SK-N-SH treated with all-trans-retinoic acid at 6 μM for 48 hours (cell line): ENCODE measurements at regions not wholly inside any gene's neighbourhood (a gene's known extent, or its start where the extent isn't known, plus 50 kb on each side); places are given as distances from the start of the nearest gene placed in this dataset.

ENCODE experiments used
- ATAC-seq: fragments of 200-7000 bp; cut with Tn5 transposase; 3 replicates; pipeline ENCODE4 v1.9.1; 2020; ENCODE audit warnings: mild to moderate bottlenecking, moderate library complexity
- ARNTL ChIP-seq: fragments of 450-650 bp; formaldehyde crosslinking; IDR thresholded peaks from 2 replicates; pipeline ENCODE4 v1.5.0; 2020; ENCODE audit warnings: low read depth, mild to moderate bottlenecking, moderate library complexity, borderline replicate concordance
- BACH2 ChIP-seq: fragments of 250-450 bp; sonication (Bioruptor Pico); IDR thresholded peaks from 2 replicates; pipeline ENCODE4 v1.9.0; 2021; ENCODE audit warnings: mild to moderate bottlenecking, borderline replicate concordance
- CREB5 ChIP-seq: fragments of 250-450 bp; sonication (Bioruptor Pico); IDR thresholded peaks from 2 replicates; pipeline ENCODE4 v1.5.1; 2020; ENCODE audit warnings: low read depth, mild to moderate bottlenecking, moderate library complexity
- CSDC2 ChIP-seq: fragments of 250-450 bp; sonication (Bioruptor Pico); IDR thresholded peaks from 2 replicates; pipeline ENCODE4 v1.5.0; 2020; ENCODE audit warnings: mild to moderate bottlenecking, moderate library complexity
- CSRNP3 ChIP-seq: fragments of 250-450 bp; sonication (Bioruptor Pico); IDR thresholded peaks from 2 replicates; pipeline ENCODE4 v1.5.1; 2021; ENCODE audit warnings: mild to moderate bottlenecking, moderate library complexity
- ESRRG ChIP-seq: fragments of 250-450 bp; sonication (Bioruptor Pico); IDR thresholded peaks from 2 replicates; pipeline ENCODE4 v1.6.1; 2021; ENCODE audit warnings: mild to moderate bottlenecking
- ISL1 ChIP-seq: fragments of 250-450 bp; sonication (Bioruptor Pico); IDR thresholded peaks from 2 replicates; pipeline ENCODE4 v2.1.2; 2022; ENCODE audit warnings: mild to moderate bottlenecking, moderate library complexity
- OSR1 ChIP-seq: fragments of 250-450 bp; sonication (Bioruptor Pico); IDR thresholded peaks from 2 replicates; pipeline ENCODE4 v1.8.0; 2022; ENCODE audit warnings: moderate library complexity, mild to moderate bottlenecking, inconsistent platforms
- PATZ1 ChIP-seq: fragments of 250-450 bp; sonication (Bioruptor Pico); IDR thresholded peaks from 2 replicates; pipeline ENCODE4 v1.8.0; 2020; ENCODE audit warnings: mild to moderate bottlenecking, moderate library complexity, borderline replicate concordance
- PPARA ChIP-seq: fragments of 250-450 bp; sonication (Bioruptor Pico); IDR thresholded peaks from 2 replicates; pipeline ENCODE4 v1.5.0; 2020; ENCODE audit warnings: mild to moderate bottlenecking, borderline replicate concordance
- RARB ChIP-seq: fragments of 250-450 bp; sonication (Bioruptor Pico); IDR thresholded peaks from 2 replicates; pipeline ENCODE4 v1.8.0; 2021; ENCODE audit warnings: mild to moderate bottlenecking, moderate library complexity
- SNAI2 ChIP-seq: fragments of 250-450 bp; sonication (Bioruptor Pico); IDR thresholded peaks from 2 replicates; pipeline ENCODE4 v1.5.0; 2020; ENCODE audit warnings: mild to moderate bottlenecking, moderate library complexity
- TCF4 ChIP-seq: fragments of 250-450 bp; sonication (Bioruptor Pico); IDR thresholded peaks from 2 replicates; pipeline ENCODE4 v1.8.0; 2021; ENCODE audit warnings: mild to moderate bottlenecking, moderate library complexity, borderline replicate concordance
- TOX ChIP-seq: fragments of 250-450 bp; sonication (Bioruptor Pico); IDR thresholded peaks from 2 replicates; pipeline ENCODE4 v1.8.0; 2021; ENCODE audit warnings: mild to moderate bottlenecking, moderate library complexity, borderline replicate concordance
- TSHZ2 ChIP-seq: fragments of 250-450 bp; sonication (Bioruptor Pico); IDR thresholded peaks from 2 replicates; pipeline ENCODE4 v1.5.0; 2020; ENCODE audit warnings: mild to moderate bottlenecking, moderate library complexity
- ZC3H10 ChIP-seq: fragments of 250-450 bp; sonication (Bioruptor Pico); IDR thresholded peaks from 2 replicates; pipeline ENCODE4 v1.5.1; 2021; ENCODE audit warnings: mild to moderate bottlenecking, moderate library complexity
- ZFP3 ChIP-seq: fragments of 250-450 bp; sonication (Bioruptor Pico); IDR thresholded peaks from 2 replicates; pipeline ENCODE4 v1.5.0; 2020; ENCODE audit warnings: mild to moderate bottlenecking, moderate library complexity
- ZFP30 ChIP-seq: fragments of 450-650 bp; formaldehyde crosslinking; IDR thresholded peaks from 2 replicates; pipeline ENCODE4 v1.5.0; 2022; ENCODE audit warnings: mild to moderate bottlenecking, moderate library complexity
- ZNF565 ChIP-seq: fragments of 450-650 bp; formaldehyde crosslinking; conservative IDR thresholded peaks from 2 replicates; pipeline ENCODE4 v1.5.0; 2020; ENCODE audit warnings: low read depth, mild to moderate bottlenecking, moderate library complexity
- ZNF70 ChIP-seq: fragments of 450-650 bp; formaldehyde crosslinking; IDR thresholded peaks from 2 replicates; pipeline ENCODE4 v1.5.0; 2020; ENCODE audit warnings: mild to moderate bottlenecking, moderate library complexity
- ZNF8 ChIP-seq: fragments of 450-650 bp; formaldehyde crosslinking; IDR thresholded peaks from 2 replicates; pipeline ENCODE4 v1.5.0; 2020; ENCODE audit warnings: mild to moderate bottlenecking, moderate library complexity

- ATAC-seq = peak; percentile 81
- TF ChIP-seq ARNTL (CRISPR knock-in tag) = no peak
- TF ChIP-seq ZC3H10 (CRISPR knock-in tag) = no peak
- TF ChIP-seq TSHZ2 (CRISPR knock-in tag) = no peak
- no peak for TF ChIP-seq TCF4 (CRISPR knock-in tag)
- TF ChIP-seq BACH2 (CRISPR knock-in tag) = no peak
- no peak for TF ChIP-seq ZNF565 (CRISPR knock-in tag)
- no peak for TF ChIP-seq CSDC2
- no peak for TF ChIP-seq TOX
- TF ChIP-seq ZNF70 (CRISPR knock-in tag) = no peak
- TF ChIP-seq ZFP3 (CRISPR knock-in tag) = no peak
- TF ChIP-seq ISL1 (CRISPR knock-in tag) = no peak
- TF ChIP-seq CSRNP3 (CRISPR knock-in tag) = no peak
- no peak for TF ChIP-seq CREB5 (CRISPR knock-in tag)
- TF ChIP-seq ZNF8 = no peak
Observed at GRCh38 chr6:121504227-121504626, 68.8 kb downstream of the GJA1 start.

- no peak for ATAC-seq
- no peak for TF ChIP-seq TCF4 (CRISPR knock-in tag)
- no peak for TF ChIP-seq RARB (CRISPR knock-in tag)
- TF ChIP-seq ZFP30 (CRISPR knock-in tag) = no peak
- TF ChIP-seq BACH2 (CRISPR knock-in tag) = no peak
- TF ChIP-seq ZNF565 (CRISPR knock-in tag) = no peak
Observed at GRCh38 chr6:121505284-121505683, 69.8 kb downstream of the GJA1 start.

- TF ChIP-seq TOX (peak; percentile 66; the same call in 1 of the 2 replicates), PPARA (CRISPR knock-in tag) (no peak), PATZ1 (CRISPR knock-in tag) (peak; percentile 55), ZFP30 (CRISPR knock-in tag) (no peak), RARB (CRISPR knock-in tag) (no peak), ISL1 (CRISPR knock-in tag) (peak; percentile 68), ESRRG (CRISPR knock-in tag) (no peak), BACH2 (CRISPR knock-in tag) (no peak), ZC3H10 (CRISPR knock-in tag) (no peak)
- ATAC-seq = peak; percentile 85
Observed at GRCh38 chr6:121506761-121507754, 71.6 kb downstream of the GJA1 start.

- no peak for ATAC-seq
- TF ChIP-seq OSR1 (CRISPR knock-in tag) (no peak), CREB5 (CRISPR knock-in tag) (no peak), CSRNP3 (CRISPR knock-in tag) (no peak), ESRRG (CRISPR knock-in tag) (no peak), ZNF8 (no peak), SNAI2 (CRISPR knock-in tag) (no peak), PATZ1 (CRISPR knock-in tag) (no peak), ZC3H10 (CRISPR knock-in tag) (no peak), ZNF70 (CRISPR knock-in tag) (no peak), ARNTL (CRISPR knock-in tag) (no peak)
Observed at GRCh38 chr6:121510568-121511177, 75.2 kb downstream of the GJA1 start.
